ENCODE measurements at regions not wholly inside any gene's neighbourhood (a gene's known extent, or its start where the extent isn't known, plus 50 kb on each side); places are given as distances from the start of the nearest gene placed in this dataset.

- TF ChIP-seq, protein P1, sequence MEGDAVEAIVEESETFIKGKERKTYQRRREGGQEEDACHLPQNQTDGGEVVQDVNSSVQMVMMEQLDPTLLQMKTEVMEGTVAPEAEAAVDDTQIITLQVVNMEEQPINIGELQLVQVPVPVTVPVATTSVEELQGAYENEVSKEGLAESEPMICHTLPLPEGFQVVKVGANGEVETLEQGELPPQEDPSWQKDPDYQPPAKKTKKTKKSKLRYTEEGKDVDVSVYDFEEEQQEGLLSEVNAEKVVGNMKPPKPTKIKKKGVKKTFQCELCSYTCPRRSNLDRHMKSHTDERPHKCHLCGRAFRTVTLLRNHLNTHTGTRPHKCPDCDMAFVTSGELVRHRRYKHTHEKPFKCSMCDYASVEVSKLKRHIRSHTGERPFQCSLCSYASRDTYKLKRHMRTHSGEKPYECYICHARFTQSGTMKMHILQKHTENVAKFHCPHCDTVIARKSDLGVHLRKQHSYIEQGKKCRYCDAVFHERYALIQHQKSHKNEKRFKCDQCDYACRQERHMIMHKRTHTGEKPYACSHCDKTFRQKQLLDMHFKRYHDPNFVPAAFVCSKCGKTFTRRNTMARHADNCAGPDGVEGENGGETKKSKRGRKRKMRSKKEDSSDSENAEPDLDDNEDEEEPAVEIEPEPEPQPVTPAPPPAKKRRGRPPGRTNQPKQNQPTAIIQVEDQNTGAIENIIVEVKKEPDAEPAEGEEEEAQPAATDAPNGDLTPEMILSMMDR (IDR thresholded peaks at IDR 0.05 in 8 of 11, conservative IDR thresholded peaks at IDR 0.05 in 3 of 11), result no peak
- no peak for TF ChIP-seq POLR2AphosphoS5 (IDR thresholded peaks at IDR 0.05)
Measured at GRCh38 chr7:54960517-54960916, 58.3 kb upstream of the EGFR start.
